DMS 273 (cell line): ENCODE measurements at regions not wholly inside any gene's neighbourhood (a gene's known extent, or its start where the extent isn't known, plus 50 kb on each side); places are given as distances from the start of the nearest gene placed in this dataset.

ENCODE experiments used
- DNase-seq: peaks from one replicate; lab custom pipeline; 2025; ENCODE audit not compliant: unreplicated experiment; lab: John Stamatoyannopoulos, UW

DNA sequence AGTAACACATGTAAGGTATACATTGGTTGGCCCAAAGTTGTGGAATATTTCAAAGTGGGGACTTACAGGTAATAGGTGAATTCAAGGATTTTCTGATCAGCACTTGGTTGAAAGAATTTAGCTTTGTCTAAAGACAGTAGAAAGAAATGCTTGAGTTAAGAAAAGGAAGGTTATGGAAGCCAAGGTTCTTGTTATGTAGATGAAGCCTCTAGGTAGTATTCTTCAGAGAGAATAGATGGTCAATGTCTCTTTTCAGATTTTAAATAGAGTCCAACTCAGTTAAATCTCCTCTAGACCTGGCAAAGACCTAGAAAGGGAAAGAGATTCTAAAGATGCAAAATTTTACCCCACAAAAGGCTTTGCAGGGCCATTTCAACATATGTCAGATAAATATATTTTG lies 157.4 kb downstream of the ANKRD30B start:
- DNase-seq: no peak

DNA sequence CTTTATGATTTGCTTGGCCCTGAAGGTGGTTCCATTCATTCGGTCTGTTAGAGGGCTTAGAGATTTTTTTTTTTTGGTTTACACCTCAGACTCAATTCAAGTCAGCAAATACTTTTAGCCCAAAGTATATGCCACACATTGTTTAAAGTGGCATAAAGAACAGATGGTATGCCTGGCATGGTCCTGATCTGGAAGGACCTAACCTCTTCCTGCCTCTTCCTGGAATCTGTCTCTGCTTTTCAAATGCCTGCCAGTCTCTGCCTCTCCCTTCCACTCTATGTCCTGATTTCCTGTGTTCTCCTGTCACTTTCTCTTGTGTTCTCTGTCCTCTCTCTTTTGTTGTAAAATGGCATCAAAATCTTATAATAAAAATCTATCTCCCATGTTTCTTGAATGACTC lies 158.0 kb downstream of the ANKRD30B start:
- no peak for DNase-seq

DNA sequence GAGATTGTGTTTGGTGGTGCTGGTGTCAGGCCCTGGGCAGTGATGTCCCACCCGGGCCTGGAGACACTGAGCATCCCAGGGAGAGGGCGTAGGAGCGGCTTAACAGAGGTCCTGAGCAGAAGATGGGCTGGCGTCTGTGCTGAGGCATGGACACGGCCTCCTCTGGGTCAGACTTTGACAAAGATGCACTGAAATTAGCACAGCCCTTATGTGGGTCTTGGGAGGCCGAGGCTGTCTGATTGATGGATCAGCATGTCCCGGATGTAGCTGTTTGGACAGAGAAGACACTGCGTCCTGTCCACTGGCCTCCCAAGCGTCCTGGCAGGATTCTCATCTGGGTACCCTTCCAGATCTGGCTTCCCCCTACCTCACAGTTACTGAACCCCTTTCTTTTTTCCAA lies 159.4 kb downstream of the ANKRD30B start:
- DNase-seq: no peak

DNA sequence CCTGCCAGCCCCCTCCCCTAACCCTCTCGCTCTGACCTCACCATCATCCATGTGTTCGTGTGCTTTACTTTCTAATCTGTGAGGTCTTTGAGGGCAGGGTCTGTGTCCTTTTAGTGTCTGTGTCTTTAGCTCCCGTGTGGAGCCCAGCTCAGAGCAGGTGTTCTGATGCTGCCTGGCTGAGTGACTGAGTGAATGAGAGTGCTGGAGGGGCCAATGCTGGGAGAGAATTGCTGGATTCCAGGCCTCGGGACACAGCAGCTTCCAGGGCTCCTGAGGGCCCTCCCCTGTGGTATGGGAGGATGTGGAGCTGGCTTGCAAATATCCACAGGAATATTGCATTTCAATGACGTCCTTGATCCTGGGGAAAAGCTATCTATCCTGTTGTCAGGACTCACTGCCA lies 160.6 kb downstream of the ANKRD30B start:
- no peak for DNase-seq

DNA sequence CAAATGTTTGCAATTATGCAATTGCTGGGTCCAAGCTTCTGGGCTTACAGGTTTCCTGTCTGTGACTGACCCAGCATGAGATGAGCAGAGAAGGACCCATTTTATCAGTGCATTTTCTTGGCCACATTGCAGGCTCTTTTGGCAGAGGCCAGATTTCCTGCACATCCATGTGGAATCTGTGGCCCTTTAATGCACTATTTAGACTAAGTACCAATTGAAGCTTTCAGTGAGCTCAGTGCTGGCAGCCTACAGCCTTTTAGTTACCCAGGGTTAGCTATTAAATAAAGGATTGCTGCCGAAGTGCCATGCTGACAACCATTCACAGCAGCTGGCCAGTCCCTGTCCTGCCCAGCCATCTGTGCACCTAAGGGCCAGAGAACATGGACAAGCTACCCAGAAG lies 165.0 kb downstream of the ANKRD30B start:
- no peak for DNase-seq

DNA sequence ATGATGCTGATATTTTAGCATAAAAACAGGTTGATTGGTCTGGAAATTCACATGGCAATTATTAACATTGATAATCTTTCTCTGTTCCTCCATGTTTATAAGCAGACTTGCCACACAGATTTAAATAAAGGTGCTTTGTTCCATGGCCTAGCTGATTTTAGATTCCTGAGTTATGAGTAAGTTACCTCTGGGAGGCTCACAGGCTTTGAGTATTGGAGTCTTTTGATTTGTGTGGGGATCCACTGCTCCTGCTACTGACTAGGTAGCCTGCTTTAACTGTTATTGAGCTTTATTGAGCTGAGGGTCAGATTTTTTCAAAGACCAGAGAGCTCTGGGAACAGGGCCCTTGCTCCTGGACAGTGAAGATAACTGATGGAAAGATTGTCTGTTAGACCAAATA lies 166.1 kb downstream of the ANKRD30B start:
- DNase-seq: no peak

DNA sequence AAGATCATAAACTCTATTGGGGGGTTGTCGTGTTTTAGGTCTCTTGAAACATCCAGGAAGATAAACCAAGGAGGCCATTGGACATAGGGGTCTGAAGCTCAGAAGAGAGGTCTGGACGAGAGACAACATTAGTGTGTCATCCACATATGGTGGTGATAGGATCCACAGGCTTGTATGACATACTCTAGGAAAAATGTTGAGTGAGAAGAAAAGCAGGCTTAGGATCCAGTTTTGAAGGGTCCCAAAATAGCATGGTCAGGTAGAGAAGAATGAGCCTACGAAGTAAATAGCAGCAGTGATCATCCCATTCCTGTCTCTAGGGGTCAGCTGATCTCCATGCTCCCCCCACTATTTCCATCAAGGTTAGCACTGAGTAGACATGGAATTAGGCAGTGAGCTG lies 166.8 kb downstream of the ANKRD30B start:
- DNase-seq: no peak

DNA sequence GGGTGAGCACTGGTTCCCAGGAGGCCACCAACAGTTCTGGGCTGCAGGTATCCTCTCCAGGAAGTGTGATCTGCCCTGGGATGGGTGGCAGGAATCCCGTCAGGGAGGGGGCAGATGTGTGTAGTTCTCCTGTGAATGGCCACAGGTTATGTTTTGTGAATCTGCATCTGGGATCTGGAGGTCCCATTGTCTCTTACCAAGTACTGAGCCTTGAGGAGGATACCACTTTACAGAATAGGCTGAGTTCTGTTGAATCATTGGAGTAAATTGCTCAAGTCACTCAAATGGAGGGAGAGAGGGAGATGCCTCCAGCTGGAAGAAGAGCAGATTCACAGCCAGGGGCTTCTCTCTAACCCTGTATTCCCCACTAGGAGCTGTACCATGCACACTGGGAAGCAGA lies 168.2 kb downstream of the ANKRD30B start:
- no peak for DNase-seq

DNA sequence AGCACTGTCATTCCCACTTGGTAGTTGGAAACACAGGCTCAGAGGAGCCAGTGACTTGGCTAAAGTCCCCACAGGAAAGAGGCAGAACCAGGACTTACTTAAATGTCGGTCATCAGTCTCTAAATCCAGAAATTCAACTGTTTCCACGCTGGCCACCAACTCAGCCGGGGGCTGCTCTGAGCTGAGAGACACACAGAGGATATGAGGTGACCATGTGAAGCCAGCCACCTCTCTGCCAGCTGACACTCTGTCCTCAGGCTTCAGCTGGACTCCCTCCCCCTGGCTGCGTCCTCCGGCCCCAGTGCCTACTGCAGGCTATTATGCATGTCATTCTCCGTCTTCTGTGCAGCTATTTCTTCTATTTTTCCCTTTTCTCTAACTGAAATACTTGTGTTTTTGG lies 168.9 kb downstream of the ANKRD30B start:
- no peak for DNase-seq

DNA sequence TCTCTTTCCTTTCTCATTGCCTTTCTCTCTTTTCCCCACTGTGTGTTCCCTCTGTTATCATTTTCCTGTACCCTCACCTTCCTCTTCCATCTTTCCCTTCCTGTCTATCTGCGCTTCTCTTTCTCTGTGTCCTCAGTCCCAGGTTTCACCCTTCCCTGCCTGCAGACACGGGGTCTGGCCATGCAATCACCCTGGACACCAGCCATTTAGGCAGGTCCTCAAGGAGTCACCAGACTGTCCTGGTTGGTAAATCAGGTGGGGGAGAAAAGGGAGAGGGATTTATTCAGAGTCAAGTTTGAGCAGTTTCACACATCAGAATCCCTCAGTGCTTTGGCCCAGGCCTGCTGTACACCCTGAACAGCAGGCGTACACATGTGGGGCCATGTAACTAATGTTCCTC lies 169.3 kb downstream of the ANKRD30B start:
- no peak for DNase-seq

DNA sequence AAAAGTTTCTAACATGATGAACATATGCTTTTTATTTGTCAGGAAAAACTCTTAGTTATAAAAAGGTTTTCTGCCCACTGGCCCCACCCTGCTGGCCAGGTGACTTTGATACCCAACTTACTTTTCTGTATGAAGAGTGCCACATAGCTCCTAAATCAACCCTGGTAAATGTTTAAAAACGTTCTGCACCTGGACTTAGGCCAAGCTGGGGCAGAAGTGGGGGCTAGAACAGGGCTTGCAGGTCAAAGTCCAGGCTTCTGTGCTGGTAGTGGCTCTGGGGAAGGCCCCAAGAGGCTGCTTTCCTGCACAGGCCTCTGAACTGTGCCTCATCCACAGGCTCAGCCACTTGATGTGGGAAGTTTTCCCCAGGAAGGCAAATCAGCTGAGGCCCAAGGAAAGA lies 171.7 kb downstream of the ANKRD30B start:
- no peak for DNase-seq

DNA sequence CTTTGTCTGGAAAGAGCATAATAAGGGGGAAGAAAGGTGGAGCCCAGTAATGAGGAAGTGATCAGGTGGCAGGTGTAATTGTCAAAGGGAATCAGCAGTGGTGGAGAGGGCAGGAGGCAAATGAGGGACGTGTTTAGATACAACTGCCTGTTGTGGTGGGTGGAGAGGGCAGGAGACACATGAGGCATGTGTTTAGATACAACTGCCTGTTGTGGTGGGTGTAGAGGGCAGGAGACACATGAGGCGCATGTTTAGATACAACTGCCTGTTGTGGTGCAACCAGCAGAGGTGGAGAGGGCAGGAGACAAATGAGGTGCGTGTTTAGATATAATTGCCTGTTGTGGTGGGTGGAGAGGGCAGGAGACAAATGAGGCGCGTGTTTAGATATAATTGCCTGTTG lies 173.1 kb downstream of the ANKRD30B start:
- no peak for DNase-seq

DNA sequence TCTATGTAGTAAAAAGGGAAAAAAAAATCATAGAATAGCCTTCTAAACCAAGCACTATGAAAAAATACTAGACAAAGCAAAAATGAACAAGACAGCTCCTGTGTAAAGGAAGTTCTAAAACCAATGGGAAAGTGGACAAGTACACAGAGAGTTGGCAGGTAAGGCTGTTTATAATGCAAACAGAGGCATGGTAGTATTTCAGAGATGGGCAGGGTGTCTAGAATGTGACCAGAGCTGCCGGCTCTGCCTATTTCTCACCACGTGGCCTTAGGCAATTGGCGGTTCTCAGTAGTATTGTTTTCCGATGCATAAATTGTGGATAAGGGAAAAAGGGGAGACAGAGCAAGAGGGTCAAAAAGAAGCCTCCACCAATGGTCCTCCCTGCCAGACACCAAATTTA lies 173.6 kb downstream of the ANKRD30B start:
- no peak for DNase-seq

DNA sequence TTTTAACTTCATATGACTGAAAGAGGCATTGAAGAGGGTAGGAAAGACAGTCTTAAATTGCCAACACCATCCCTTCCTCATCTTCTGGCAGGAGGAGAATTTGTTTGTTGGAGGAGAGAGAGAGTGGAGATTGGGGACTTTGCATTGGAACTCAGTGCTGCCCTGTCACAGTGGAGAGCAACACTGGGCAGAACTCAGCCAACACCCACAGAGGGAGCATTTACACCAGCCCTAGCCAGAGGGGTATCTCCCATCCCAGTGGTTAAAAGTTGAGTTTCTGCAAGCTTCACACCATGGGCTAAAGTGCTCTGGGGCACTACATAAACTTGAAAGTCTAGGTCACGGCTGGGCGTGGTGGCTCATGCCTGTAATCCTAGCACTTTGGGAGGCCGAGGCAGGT lies 174.1 kb downstream of the ANKRD30B start:
- no peak for DNase-seq

DNA sequence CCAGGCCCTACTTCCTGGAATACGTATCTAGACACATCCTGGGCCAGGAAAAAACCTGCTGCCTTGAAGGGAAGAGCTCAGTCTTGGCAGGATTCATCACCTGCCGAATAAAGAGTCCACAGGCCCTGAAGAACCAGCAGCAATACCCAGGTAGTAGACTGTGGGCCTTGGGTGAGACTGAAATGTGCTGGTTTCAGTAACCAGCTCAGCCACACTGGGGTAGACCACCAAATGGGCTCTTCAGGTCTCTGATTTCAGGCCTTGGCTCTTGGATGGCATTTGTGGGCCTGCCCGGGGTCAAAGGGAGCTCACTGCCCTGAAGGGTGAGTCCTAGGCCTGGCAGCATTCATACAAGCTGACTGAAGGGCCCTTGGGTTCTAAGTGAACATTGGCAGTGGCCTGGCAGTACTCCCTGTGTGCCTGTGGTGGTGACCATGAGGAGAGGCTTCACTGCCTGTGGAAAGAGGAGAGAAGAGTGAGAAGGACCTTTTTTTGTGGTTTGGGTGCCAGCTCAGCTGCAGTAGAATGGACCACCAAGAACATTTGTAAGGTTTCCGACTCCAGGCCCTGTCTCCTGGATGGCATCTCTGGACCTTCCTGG lies 175.1 kb downstream of the ANKRD30B start:
- DNase-seq: no peak

DNA sequence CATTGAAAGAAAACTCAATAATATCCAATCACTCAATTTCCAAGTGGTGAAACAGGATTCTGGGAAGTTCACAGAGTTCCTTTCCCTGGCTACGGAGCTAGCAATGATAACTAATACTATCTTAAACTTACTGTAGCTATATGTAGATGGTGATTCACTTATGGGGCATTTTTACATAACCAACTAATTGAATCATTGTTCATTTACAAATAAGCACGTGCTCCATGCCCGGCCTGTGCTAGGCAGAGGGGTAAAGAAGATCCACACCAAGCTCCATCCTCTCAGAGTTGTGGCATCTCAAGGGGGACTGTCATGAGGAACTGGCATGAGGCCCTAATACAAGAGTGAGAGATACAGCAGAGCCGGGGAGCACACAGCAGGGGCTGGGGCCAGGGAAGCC lies 176.3 kb downstream of the ANKRD30B start:
- no peak for DNase-seq

DNA sequence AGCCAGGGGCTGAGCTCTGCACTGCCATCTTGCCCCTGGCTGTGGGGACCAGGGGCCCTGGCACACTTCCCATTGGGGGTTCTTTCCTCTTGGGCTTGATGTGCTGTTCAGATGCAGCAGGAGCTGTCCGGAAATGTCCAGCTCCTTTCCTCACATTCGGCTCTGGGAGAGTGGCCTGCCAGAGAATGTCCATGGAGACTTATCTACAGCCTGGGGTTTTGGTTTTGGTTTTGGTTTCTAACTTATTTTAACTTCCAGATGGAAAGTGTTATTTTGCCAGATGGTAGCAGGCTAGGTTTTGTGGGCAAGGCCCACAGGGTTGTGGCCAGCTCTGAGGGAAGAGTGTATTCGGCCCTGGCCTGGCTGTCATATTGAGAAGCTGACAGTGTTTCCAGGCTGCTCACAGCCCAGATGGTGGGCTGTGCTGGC lies 177.3 kb downstream of the ANKRD30B start:
- peak; percentile 58 for DNase-seq

DNA sequence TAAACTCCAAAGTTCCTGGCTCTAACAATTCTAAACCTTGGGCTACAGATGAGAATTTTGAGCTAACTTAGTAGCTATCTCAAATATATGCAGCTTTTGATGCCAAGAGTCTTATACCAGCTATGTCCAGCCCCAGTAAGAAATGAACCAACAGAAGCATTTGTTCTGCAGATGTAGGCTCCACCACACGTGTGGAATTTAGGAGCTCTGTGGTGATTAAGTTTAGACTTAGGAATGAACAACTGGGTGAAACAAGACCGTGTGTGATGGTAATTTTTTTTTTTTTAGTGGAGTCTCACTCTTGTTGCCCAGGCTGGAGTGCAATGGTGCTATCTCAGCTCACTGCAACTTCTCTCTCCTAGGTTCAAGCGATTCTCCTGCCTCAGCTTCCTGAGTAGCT lies 179.7 kb downstream of the ANKRD30B start:
- DNase-seq: no peak

DNA sequence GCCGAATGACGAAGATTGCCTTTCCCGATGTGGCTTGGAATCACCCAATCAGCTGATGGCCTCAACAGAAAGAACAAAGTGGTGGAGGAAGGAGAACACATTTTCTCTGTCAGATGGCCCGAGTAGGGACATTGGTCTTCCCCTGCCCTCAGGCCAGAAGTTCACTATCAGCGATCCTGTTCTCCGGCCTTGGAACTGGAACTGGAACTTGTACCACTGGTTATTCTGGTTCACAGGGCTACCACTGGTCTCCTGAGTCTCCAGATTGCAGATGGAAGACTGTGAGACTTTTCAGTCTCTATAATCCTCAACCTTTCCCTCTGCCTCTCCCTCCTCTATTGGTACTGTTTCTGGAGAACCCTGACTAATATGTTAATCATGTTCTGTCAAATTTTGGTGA lies 180.4 kb downstream of the ANKRD30B start:
- DNase-seq: no peak

DNA sequence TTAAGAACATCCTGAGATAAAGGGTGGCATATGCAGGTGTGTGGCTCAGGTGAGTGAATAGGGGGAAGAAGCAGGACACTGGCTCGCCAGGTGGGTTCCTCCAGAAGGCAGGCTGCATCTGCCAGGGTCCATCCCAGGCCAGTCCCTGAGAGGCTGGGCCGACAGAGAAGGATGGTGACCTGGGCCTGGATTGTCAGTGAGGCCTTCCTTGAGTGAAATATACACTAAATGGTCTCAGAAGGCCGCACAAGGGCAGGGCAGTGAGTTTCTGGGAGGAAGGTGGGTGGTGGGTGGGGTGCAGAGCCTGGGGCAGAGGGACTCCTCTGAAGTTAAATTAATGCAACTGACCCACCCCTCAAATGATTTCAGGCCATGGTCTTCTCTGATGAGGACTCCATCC lies 182.1 kb downstream of the ANKRD30B start:
- no peak for DNase-seq

DNA sequence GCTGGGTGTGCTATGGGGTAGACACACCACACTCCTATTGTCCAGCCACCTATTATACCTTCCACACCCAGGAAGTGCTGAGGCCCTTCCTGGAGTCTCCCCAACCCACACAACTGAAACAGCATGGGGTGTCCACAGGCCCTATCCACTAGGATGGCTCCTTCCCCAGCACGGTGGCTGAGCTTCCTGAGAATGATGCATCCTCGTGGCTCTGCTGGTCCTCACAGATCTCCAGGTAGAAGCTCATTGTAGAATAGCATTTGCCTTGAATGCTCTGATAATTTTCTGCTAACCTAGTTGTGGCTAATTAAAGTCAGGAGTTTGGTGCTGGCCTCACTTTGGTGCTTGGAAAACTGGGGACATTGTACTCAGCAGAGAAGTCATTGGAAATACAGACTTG lies 182.6 kb downstream of the ANKRD30B start:
- DNase-seq: no peak

DNA sequence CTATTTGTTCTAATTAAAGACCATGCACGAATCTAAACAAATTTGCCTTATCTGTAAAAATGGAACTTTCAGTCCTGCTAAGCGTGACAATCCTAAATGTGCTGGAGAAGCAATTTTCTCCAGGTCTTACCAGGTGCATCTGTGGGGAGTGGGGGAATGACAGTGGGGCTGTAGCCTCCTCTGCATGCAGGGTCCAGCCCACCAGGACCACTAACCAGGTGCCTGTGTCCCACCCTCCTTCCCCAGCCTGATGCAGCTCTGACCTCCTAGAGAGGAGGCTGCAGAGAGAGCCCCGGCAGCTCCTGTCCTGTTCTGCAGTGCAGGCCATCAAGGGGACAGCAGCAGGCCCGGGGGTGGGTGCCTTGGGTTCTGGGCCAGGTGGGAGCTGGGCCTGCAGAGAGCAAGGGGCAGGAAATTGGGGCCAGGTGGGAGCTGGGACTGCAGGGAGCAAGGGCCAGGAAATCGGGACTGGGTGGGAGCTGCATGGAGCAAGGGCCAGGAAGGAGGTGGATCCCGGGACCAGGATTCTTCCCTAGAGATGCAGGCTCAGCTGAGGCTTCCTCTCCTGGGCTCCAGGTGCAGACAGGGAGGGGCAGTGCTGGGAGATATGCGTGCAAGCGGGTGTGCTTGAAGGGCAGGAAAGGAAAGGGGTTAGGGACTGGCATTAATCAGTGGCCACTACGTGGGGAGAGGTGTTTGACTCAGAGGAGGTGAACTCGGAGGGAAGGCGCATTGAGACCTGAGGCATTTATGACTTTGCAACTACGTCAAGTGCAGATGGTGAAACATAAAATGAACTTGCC lies 185.3 kb downstream of the ANKRD30B start:
- DNase-seq: no peak

DNA sequence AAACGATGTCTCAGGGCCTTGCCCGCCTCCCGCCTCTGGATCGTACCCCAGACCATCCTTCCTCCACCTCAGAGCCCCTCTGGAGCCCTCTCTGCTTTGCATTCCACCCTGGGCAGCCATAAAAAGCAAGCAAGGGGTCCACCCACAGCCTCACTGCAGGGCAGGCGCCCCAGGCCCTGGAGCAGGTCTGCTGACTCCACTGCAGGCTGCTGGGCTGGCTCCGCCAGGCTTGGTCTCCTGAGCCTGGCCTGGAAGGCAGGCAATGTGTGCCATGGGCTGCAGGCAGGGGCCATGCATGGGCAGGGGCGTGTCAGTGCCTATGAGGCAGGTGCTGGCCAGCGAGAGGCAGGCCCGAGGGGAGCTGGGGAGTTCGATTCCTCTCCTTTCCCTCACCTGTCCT lies 186.0 kb downstream of the ANKRD30B start:
- DNase-seq: no peak
